ENCODE measurements at regions not wholly inside any gene's neighbourhood (a gene's known extent, or its start where the extent isn't known, plus 50 kb on each side); places are given as distances from the start of the nearest gene placed in this dataset.

GRCh38 chr14:97490521-97491070 lies 693.4 kb downstream of the VRK1 start:
- Histone ChIP-seq H3K36me3 (replicated peaks; ENCODE audit: insufficient read depth, low read depth) (no peaks in the 10 kb centered on the region), H3K27me3 (no peaks in the 10 kb centered on the region), H3K27ac (no peak overlapping the region), H3K4me3 (no peak overlapping the region), H3K9me2 (replicated peaks; ENCODE audit: insufficient read depth) (no peaks in the 10 kb centered on the region), H4K20me1 (ENCODE audit: insufficient read depth, poor library complexity, severe bottlenecking) (no peaks in the 10 kb centered on the region), H3K4me2 (no peak overlapping the region), H3K79me2 (no peaks in the 10 kb centered on the region), H3K4me1 (ENCODE audit: insufficient read depth) (no peaks in the 10 kb centered on the region), H2AFZ (no peak overlapping the region), H3K9me3 (ENCODE audit: low read depth) (peaks cover 3% of the 10 kb centered on the region)
- TF ChIP-seq EZH2 (IDR thresholded peaks at IDR 0.05; ENCODE audit: borderline replicate concordance) (no peak), CTCF (IDR thresholded peaks at IDR 0.05; ENCODE audit: poor library complexity) (no peak), EZH2phosphoT487 (IDR thresholded peaks at IDR 0.05; ENCODE audit: low read depth, severe bottlenecking, unreplicated experiment) (no peak)
- 82% methylated on average over 10 of the region's 10 CpGs for WGBS (ENCODE audit: low lambda C conversion rate, missing lambda C conversion rate)
- DNase-seq (ENCODE audit: low spot score), result no peak

- Histone ChIP-seq H3K36me3 (replicated peaks; ENCODE audit: insufficient read depth, low read depth) (no peaks in the 10 kb centered on the region), H3K79me2 (no peaks in the 10 kb centered on the region), H3K27me3 (no peaks in the 10 kb centered on the region), H3K4me3 (no peak overlapping the region), H3K9me3 (ENCODE audit: low read depth) (peaks cover 3% of the 10 kb centered on the region), H4K20me1 (ENCODE audit: insufficient read depth, poor library complexity, severe bottlenecking) (no peaks in the 10 kb centered on the region), H2AFZ (no peak overlapping the region), H3K4me2 (no peak overlapping the region), H3K27ac (no peak overlapping the region), H3K9me2 (replicated peaks; ENCODE audit: insufficient read depth) (no peaks in the 10 kb centered on the region), H3K4me1 (ENCODE audit: insufficient read depth) (no peaks in the 10 kb centered on the region)
- WGBS (ENCODE audit: low lambda C conversion rate, missing lambda C conversion rate), result 87% methylated on average over 5 of the region's 5 CpGs
- no peak for DNase-seq (ENCODE audit: low spot score)
- TF ChIP-seq CTCF (IDR thresholded peaks at IDR 0.05; ENCODE audit: poor library complexity), result no peak
- TF ChIP-seq EZH2 (IDR thresholded peaks at IDR 0.05; ENCODE audit: borderline replicate concordance), result no peak
- TF ChIP-seq EZH2phosphoT487 (IDR thresholded peaks at IDR 0.05; ENCODE audit: low read depth, severe bottlenecking, unreplicated experiment), result no peak
These were observed 694.5 kb downstream of the VRK1 start for GRCh38 chr14:97491697-97492096.

GRCh38 chr14:97499790-97500481 lies 702.8 kb downstream of the VRK1 start:
- H3K4me1 ChIP-seq (ENCODE audit: insufficient read depth), result no peaks in the 10 kb centered on the region
- H3K9me3 ChIP-seq (ENCODE audit: low read depth), result no peaks in the 10 kb centered on the region
- no peaks in the 10 kb centered on the region for H3K9me2 ChIP-seq (replicated peaks; ENCODE audit: insufficient read depth)
- no peak overlapping the region for H3K4me3 ChIP-seq
- no peak overlapping the region for H3K4me2 ChIP-seq
- TF ChIP-seq EZH2 (IDR thresholded peaks at IDR 0.05; ENCODE audit: borderline replicate concordance), result no peak
- TF ChIP-seq CTCF (IDR thresholded peaks at IDR 0.05; ENCODE audit: poor library complexity), result no peak
- no peak for TF ChIP-seq EZH2phosphoT487 (IDR thresholded peaks at IDR 0.05; ENCODE audit: low read depth, severe bottlenecking, unreplicated experiment)
- 65% methylated on average over 6 of the region's 6 CpGs for WGBS (ENCODE audit: low lambda C conversion rate, missing lambda C conversion rate)
- no peak overlapping the region for H2AFZ ChIP-seq
- H4K20me1 ChIP-seq (ENCODE audit: insufficient read depth, poor library complexity, severe bottlenecking), result no peaks in the 10 kb centered on the region
- H3K79me2 ChIP-seq, result no peaks in the 10 kb centered on the region
- no peak for DNase-seq (ENCODE audit: low spot score)
- no peaks in the 10 kb centered on the region for H3K27me3 ChIP-seq
- H3K36me3 ChIP-seq (replicated peaks; ENCODE audit: insufficient read depth, low read depth), result no peaks in the 10 kb centered on the region
- H3K27ac ChIP-seq, result no peak overlapping the region
